Suppressor macrophage (primary cell): ENCODE measurements at regions not wholly inside any gene's neighbourhood (a gene's known extent, or its start where the extent isn't known, plus 50 kb on each side); places are given as distances from the start of the nearest gene placed in this dataset.
A peak's percentile ranks its signal among the peaks of the same experiment; 100 is the strongest.
"Not testable (repeated sequence)": the region's sequence is repeated elsewhere in the genome, so short reads cannot be mapped to it uniquely, and the experiment has no call there.

ENCODE experiments used
- DNase-seq, 4 experiments: peaks; one replicate each; pipeline ENCODE4 v3.0.0-alpha.2; 2020 to 2022

- peak in 2 of 4 experiments; percentile 34 to 55 for DNase-seq
Observed at GRCh38 chr14:106638786-106639452, 1112.5 kb downstream of the TMEM121 start.

GRCh38 chr14:106642090-106642489 lies 1115.7 kb downstream of the TMEM121 start:
- DNase-seq, result no peak

- not testable (repeated sequence) for DNase-seq
Observed at GRCh38 chr14:106642971-106643370, 1116.6 kb downstream of the TMEM121 start.

- not testable (repeated sequence) for DNase-seq
Observed at GRCh38 chr14:106648874-106649273, 1122.5 kb downstream of the TMEM121 start.

- no peak for DNase-seq
Observed at GRCh38 chr14:106651016-106651415, 1124.6 kb downstream of the TMEM121 start.

GRCh38 chr14:106652494-106652893 lies 1126.1 kb downstream of the TMEM121 start:
- DNase-seq, result peak in 1 of 4 experiments; percentile 5

GRCh38 chr14:106657460-106657859 lies 1131.1 kb downstream of the TMEM121 start:
- peak in 2 of 4 experiments; percentile 12 to 31 for DNase-seq

GRCh38 chr14:106658066-106658860 lies 1131.9 kb downstream of the TMEM121 start:
- DNase-seq, result not testable (repeated sequence)

- peak; percentile 52 to 75 (median 64) for DNase-seq
Observed at GRCh38 chr14:106661561-106661960, 1135.2 kb downstream of the TMEM121 start.

- DNase-seq, result peak; percentile 21 to 45 (median 29)
Observed at GRCh38 chr14:106662936-106663550, 1136.7 kb downstream of the TMEM121 start.

GRCh38 chr14:106663805-106664410 lies 1137.5 kb downstream of the TMEM121 start:
- DNase-seq, result peak; percentile 25 to 72 (median 44)

- DNase-seq, result no peak
Observed at GRCh38 chr14:106665814-106666213, 1139.4 kb downstream of the TMEM121 start.

- no peak for DNase-seq
Observed at GRCh38 chr14:106666341-106666740, 1140.0 kb downstream of the TMEM121 start.

- DNase-seq, result no peak
Observed at GRCh38 chr14:106670011-106670410, 1143.6 kb downstream of the TMEM121 start.

- DNase-seq, result not testable (repeated sequence)
Observed at GRCh38 chr14:106674093-106674492, 1147.7 kb downstream of the TMEM121 start.

- peak in 1 of 4 experiments; percentile 18 for DNase-seq
Observed at GRCh38 chr14:106674509-106675125, 1148.2 kb downstream of the TMEM121 start.

GRCh38 chr14:106675716-106676115 lies 1149.3 kb downstream of the TMEM121 start:
- not testable (repeated sequence) for DNase-seq

GRCh38 chr14:106679776-106680175 lies 1153.4 kb downstream of the TMEM121 start:
- DNase-seq, result no peak

- DNase-seq, result no peak
Observed at GRCh38 chr14:106681161-106681560, 1154.8 kb downstream of the TMEM121 start.

GRCh38 chr14:106681568-106681967 lies 1155.2 kb downstream of the TMEM121 start:
- DNase-seq, result no peak

GRCh38 chr14:106683631-106684030 lies 1157.2 kb downstream of the TMEM121 start:
- DNase-seq, result no peak

- no peak for DNase-seq
Observed at GRCh38 chr14:106686533-106686932, 1160.2 kb downstream of the TMEM121 start.
